IPS-NIHi7 (cell line): ENCODE measurements at regions not wholly inside any gene's neighbourhood (a gene's known extent, or its start where the extent isn't known, plus 50 kb on each side); places are given as distances from the start of the nearest gene placed in this dataset.

Experiments
- DNase-seq: peaks from one replicate; pipeline ENCODE4 v3.0.0; 2012; ENCODE audit warnings: mixed read lengths; ENCODE audit errors: extremely low spot score

DNA sequence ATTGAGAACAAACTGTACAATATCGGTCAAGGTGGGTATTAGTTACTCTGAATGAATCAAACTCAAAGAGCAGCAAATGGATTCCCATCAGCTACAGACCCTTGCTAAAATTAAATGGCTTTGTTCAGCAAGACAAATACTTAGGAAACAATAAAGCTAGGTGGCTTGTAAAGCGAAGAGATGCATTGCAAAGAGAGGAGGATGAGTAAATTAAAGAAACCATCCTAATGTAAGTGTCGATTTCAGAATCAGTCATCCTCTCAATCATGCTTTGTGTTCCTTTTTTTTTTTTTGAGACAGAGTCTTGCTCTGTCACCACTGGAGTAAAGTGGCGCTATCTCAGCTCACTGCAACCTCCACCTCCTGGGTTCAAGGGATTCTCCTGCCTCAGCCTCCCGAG is 359.2 kb upstream of the ZNF462 start:
- no peak for DNase-seq

DNA sequence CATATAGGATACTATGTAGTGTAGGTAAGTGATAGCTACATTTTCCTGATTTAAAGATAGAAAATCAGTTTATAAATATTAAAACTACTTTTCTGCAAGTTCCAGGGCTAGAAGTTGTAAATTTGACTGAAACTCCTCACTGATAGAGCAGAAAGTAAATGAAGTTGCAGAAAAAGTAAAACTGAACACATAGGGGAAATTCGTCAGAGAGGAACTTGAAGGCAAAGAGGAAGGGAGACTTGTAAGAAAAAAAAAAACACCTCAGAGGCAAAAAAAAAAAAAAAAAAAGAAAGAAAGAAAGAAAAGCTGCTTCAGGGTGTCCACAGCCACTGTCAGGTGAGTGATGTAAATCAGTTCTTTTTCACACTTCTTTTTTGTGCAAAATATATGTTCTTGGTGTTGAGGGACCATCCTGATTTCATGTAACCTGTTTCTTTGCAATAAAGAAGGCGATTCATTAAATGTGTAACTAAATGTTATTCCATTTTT is 336.2 kb upstream of the ZNF462 start:
- no peak for DNase-seq

DNA sequence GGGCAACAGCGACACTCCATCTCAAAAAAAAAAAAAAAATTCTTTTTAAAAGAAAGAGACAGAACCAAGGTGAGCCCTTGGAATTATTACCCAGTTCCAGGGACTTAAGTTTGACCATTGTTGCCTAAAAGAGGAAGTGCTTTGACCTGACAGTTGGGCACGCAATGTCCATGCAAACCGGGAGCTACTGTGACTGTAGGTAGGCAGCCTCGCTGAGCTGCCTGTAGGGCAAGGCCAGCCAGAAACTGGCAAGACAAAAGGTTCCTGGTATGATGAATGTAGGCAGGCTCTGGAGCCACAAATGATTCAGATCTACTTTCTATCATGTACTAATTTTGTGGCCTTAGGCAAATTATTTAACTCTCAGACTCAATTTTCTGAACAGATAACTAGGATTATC is 334.8 kb upstream of the ZNF462 start:
- DNase-seq = no peak

DNA sequence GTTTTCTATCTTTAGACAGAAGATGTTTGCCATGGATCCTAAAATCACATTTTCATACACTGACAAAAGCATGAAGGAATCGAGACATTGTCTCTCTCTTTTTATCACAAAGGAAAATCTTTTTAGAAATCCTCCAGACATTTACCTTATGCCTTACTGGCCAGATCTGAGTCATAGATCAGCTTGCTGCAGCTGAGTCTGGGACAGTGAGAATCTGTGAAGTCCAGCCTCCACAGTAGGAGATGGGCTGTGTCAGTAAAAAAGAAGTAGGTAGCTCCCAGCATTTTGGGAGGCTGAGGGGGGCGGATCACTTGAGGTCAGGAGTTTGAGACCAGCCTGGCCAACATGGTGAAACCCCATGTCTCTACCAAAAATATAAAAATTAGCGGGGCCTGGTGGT is 333.4 kb upstream of the ZNF462 start:
- no peak for DNase-seq

DNA sequence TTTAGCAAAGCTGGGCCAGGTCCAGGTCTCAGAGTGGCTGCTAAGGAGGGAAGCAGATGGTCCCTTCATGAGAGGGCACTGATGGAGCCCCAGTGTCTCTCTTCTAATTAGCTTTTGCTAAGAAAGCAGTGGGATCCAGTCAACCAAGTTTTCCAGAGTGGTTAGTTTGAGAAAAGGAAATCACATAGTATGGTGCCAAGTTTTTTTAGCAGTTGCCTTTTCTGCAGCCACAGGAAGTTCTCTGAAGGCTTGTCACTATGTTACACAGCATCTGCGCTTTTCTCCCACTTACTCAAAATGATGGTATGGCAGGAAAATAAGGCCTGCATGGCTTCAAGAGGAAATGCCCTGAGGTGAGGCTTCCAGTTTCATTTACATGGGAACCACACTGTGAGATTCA is 331.5 kb upstream of the ZNF462 start:
- no peak for DNase-seq

DNA sequence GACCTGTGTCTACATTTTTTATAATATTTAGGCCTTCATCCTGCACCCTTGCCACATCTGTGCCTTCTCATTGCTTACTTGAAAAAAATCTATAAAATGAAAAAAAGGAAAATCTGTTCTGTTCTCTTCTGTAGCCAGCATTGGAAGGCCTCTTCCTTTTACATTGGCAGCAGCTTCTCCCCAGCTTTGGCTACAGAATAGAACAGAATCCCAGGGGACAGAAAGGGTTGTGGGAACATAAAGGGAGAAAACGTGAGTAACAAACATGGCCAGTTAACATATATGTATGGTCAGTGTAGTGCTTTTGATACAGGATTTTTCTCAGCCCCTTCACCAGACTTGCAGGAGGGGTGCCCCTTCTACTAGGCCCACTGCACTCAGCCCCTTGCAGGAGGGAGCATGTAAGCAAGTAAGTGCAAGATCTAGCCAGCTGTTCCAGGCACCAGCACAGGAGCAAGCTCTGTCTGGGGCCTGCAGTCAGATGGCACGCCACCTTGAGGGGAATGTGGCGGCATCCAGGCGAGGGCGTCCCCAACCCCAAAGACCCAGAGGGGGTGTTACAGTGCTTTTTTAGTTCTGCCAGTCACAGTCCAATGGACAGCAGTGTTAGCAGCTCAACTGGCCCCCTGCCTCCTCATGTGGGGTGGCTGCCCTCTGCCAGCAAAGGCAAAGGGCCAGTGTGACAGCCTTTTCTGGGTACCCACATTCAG is 330.5 kb upstream of the ZNF462 start:
- peak; percentile 16 for DNase-seq

DNA sequence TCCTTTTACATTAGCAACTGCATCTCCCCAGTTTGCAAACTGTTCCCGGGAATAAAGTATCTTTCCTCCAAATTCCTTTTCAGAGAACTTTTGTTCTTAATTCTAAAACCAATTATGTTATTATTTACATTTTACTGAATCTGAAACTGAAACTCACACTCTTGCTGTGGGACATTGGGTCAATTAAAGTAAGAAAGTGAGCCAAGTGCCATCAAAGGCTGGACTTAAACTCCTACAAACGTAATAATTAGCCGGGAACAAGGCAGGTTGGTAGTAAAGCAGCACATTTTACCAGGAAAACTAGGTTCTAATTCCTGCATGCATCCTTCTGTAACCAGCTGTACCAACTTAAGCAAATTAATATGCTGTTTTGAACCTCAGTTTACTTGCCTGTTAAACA is 328.2 kb upstream of the ZNF462 start:
- no peak for DNase-seq

DNA sequence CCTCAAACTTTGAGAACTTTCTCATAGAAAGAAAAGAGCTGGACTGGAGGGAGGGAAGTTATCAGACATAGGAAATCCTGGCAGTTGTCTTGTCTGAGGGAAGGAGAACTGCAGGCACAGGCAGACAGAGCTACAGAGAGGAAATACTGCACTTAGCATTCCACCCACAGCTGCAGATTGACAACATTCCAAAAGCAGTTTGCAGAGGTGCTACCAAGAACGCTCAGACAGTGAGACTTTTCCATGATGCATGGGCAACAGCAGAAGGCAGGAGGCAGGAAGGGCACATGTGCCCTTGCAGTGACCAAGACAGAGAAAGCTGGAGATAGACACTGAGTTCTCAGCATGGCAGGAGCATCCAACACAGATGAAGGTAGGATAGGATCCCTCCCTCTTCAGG is 327.5 kb upstream of the ZNF462 start:
- DNase-seq = peak; percentile 18

DNA sequence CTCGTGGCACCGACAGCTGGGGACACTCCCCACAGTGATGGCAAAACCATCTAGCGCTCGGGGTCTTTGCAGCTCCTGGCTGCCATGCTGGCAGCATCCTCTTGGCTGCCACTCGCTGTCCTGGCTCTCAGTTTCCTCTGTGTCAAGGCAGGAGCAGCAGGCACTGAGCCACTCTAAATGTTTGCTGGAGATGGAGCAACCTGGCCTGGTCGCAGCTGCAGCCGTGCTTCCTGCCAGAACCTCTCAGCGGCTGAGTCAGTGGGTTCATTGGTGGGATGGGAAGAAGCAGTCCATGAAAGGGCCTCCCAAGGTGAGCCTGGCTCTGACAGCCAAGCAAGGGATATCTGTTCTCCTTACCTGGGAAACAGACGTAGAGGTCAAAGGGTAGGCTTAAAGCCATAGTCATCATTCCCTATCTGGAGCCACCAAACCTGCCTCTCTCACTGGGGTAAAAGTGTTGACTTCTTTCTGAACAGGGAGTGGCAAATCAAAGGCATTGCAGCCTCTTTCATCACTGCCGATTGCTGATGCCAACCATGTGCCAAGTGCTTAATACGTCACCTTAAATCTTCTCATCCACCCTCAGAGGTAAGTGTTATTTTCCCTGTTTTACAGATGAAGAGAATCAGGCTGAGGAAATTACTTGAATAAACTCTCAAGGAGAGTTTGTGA is 304.8 kb upstream of the ZNF462 start:
- DNase-seq = no peak

DNA sequence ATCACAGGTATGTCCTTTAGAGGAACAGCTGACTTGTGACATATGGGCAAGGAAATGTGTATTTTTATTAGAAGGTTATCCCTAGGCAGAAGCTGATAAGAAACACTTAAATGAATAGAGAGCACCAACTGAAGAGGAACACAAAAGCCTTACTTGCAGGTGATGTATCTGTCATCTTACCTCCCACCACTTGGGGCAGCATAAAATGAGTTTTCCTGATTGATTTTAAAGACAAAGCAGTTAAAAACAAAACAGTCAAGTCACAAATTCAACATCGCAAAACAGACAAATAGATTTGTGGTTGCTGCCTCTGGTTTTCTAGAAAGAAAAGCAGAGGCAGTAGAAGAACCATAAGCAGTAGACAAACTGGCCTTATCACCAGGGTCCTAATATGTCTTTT is 302.4 kb upstream of the ZNF462 start:
- DNase-seq = no peak

DNA sequence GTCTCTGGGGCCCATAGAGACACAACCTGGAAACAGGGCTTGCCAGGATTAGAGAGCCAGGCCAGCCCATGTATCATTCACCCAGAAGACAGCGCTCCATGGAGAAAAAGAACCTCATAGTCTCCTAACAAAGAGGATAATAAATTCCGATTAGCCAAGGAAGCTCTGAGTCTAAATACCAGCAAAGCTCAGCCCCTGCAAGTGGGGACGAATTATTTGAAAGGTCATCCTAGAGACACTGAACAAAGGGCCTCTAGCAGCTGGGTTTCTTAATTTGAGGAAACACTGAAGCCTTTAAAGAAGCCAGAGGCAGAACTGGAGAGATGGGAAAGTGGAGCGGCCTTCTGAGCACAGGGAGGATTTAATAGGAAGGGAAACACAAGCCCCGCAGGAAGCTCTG is 287.1 kb upstream of the ZNF462 start:
- DNase-seq = no peak

DNA sequence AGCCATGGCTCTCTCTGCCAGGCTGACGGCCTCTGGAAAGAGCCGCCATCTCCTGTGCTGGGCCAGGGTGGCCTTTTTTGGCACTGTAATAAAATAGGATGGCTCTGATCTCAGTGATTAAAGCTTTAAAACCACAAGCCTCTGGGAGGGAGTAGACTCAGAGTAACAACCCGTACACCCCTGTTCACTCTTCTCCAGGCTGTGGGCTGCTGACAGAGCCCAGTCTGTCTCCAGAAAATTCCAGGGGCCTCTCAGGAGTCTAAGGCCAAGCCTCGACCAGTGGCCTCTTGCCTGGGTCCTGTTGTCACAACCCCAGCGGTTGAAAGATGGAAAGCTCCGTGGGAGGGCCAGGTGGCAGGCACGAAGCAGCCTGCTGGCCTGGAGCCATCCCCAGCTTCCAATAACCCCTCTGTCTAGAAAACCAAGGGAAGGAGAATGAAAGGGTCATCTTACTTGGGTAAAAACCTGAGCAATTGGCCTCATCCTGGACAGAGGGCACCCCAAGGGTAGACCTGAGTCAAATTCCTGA is 286.7 kb upstream of the ZNF462 start:
- DNase-seq = no peak

DNA sequence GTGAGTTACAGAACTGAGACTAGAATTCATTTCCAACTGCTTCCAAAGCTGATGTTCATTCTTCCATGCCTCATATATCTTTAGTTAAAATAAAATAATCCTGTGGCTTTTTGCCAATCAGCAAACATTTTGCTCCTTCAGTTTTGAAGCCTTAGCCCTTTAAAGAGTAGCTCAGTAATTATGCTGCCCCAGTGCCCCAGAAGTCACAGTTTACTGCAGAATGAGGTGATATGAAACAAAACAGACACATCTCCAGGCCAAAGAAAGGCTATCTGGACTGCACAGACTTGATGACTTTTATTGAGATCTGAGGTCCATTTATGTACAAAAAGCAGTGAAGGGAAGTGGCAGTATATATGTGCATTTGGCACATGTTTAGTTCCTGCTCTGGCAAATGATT is 285.8 kb upstream of the ZNF462 start:
- no peak for DNase-seq

DNA sequence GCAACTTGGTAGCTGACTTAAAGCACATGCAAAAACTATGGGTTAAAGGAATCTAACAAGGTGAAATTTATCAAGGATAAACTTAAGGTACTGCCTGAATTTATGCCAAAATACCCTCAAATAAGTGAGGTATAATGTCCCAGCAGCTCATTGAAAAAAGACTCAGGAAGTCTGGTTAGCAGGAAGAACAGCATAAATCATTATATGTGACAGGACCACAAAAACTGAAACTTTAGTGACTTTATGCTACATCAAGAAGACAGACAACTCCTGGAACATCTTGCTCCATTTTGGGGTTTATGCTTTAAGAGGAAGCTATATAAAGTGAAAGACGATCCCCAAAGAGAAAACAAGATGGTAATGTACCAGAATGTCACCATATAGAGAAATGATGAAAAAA is 282.4 kb upstream of the ZNF462 start:
- DNase-seq = no peak

DNA sequence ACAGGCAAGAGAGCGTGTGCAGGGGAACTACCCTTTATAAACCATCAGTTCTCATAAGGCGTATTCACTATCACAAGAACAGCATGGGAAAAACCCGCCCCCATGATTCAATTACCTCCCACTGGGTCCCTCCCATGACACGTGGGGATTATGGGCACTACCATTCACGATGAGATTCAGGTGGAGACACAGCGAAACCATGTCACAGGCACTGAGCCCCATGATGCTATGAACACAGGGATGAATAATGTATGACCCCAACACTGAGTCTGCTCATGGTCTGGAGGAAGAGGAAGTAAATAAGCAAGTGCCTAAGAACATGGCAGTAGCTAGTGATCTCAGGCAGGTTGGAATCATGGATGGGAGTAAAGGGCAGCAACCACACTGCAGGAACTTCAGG is 281.0 kb upstream of the ZNF462 start:
- no peak for DNase-seq

DNA sequence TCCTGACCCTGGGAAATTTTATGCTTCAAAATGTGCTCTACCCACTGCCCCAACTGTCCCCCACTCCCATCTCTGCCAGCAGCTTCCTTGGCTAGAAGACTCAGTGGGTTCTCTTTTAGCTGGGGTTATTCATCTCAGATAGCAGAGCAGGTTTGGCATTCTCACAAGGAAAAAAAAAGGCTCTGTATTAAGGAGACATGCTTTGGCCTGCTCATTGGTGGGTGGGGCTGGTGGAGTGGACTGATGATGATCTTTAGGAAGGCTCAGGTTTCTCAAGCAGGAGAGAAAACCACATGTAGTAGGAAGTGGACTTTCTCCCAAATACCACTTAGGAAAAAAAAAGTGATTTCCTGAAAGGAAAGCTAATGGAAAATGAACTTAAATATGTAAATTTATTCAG is 279.2 kb upstream of the ZNF462 start:
- no peak for DNase-seq

DNA sequence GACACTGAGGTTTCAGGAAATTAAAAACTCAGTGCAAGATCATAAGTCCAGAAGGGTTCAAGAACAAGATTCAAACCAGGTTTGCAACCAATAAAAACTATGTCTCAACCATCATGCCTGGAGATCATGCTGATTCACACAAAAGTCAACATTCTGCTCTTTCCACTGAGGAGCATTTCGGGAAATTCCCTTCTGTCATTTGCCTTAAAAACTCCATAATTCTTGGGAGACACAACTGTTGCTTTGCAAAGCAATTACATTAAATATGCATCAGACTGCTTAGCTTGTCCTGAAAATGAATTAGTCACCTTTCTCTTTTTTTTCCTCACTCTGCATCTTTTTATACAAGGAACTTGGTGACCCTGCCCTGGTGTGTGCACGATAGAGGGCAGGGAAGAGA is 275.9 kb upstream of the ZNF462 start:
- DNase-seq = no peak

DNA sequence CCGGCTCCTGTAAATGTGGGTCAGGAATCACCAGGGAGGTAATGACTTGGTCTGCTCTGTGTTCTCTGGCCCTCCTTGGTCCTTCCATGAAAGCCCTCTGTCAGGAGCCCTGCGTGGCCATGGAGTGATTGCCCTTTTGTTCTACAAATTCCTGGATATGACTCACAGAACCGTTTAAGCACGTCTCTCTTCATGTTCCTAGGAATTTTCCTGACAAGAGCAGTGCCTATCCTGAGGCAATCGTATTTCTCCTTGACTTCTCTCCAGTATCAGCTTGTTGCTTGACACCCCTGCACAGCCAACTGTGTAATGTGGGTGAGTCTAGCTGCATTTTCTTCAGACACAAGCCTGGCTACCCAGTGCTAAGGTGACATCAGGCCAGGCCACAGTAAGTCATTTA is 274.3 kb upstream of the ZNF462 start:
- DNase-seq = peak; percentile 36

DNA sequence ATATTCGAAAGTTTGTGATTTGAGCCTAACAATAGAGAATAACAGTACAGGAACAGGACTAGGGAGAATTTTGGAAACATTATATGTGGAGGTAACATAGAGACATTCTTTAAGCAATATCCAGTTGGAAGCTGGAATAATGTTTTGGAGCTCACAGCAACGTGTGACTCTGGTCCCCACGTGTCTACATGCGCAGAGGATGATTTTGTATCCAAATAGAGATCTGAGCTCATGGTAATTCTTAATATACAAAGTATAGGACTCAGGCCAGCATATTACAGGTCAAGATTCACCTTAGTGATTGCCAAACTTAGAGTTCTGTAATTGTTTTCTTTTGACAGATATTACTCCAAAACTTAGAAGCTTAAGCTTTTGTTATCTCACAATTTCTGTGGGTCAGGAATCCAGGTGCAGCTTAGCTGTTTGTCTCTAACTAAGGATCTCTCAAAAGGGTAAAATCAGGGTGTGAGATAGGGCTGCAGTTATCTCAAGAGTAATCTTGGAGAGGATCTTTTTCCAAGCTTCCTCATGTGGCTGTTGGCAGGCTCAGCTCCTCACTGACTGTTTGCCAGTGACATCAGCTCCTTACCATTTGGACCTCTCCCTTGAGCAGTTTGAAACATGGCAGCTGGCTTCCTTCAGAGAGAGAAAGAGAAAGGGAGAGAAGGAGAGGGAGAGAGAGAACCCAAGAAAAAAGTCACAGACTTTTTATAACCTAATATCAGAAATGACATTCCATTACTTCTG is 272.0 kb upstream of the ZNF462 start:
- DNase-seq = no peak

DNA sequence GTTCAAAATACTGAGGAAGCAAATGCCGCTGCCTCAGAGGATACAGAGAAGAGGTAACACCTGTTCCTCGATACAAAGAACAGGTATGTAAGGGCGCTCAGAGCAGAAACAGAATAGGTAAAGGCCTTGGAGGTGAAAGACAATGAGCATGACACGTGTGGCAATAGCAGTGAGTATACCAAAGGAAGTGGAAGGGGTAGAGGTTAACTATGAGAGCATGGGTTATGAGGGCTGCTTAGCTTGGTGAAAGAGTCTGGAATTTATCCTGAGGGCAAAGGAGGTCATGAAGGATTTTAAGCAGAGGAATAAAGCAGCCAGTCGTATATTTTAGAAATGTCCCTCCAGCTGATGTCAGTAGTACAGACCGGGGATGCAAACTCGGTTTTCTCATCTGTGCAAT is 269.8 kb upstream of the ZNF462 start:
- DNase-seq = no peak

DNA sequence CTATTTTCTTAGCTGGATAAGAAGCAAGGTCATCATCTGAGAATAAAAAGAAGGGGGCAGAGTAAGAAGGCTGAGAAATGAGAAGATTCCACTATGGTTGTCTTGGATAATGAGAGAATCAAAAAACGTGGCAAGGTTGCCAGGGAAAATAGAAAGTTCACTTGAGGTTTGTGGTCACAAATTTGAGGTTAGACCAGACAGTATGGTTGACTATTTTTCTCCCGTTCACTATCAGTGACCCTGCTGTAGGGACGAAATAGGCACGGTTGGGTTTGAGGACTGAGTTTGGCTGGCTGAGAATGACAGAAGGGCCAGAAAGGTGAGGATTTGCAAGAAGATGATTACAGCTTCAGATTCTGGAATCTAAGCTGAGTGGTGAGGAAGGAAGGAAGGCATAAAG is 266.0 kb upstream of the ZNF462 start:
- DNase-seq = no peak

DNA sequence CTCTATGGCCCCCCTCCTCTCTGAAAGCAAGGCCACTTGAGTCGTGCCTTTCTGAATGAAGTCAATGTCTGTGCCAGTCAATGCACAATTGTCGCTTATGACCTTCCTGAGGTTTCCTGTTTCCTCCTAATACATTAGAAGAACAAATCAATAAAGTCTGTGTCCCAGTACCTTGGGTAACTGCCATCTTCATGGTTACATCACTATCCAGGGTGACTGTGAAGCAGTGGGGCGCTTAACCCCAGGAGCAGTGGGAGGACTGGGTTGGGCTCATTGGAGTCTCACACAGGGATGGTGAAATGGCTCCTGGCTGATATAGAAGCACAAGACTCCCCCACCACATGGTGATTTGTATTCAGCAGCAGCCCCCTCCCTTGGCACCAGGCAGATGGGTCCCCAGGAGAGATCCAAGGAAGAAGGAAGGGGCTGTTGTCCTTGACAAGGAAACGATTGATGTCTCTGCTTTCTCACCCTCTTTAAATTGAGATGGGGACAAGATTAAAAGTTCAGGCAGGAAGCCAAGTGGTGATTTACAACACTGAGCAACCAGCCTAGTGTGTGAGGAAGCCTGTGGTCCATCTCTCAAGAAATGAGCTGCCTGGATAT is 261.9 kb upstream of the ZNF462 start:
- no peak for DNase-seq
